Activated T-helper 1 cell treated with anti-CD3 and anti-CD28 coated beads, Interleukin-12 subunit alpha, Interleukin-12 subunit beta, Interleukin-2, Interleukin-4 antibody, amounts not matched to agents 30 ng/mL and 10 ng/mL and 1 ng/mL, durations not matched to agents 14 hours and 24 hours and 36 hours (primary cell): ENCODE measurements at regions not wholly inside any gene's neighbourhood (a gene's known extent, or its start where the extent isn't known, plus 50 kb on each side); places are given as distances from the start of the nearest gene placed in this dataset.
"Not testable (repeated sequence)": the region's sequence is repeated elsewhere in the genome, so short reads cannot be mapped to it uniquely, and the experiment has no call there.

Experiments used
- DNase-seq: peaks from one replicate; pipeline ENCODE4 v3.0.0; 2021; ENCODE audit warnings: low spot score
- H3K27ac Mint-ChIP-seq: one replicate; pipeline ENCODE4 v1.8.0; 2021; ENCODE audit warnings: mild to moderate bottlenecking, mixed read lengths
- H3K27me3 Mint-ChIP-seq: one replicate; pipeline ENCODE4 v1.8.0; 2022; ENCODE audit warnings: mild to moderate bottlenecking, moderate library complexity, mixed read lengths; ENCODE audit not compliant: insufficient read depth
- H3K36me3 Mint-ChIP-seq: one replicate; pipeline ENCODE4 v1.8.0; 2021; ENCODE audit warnings: low read depth, mixed read lengths
- H3K4me1 Mint-ChIP-seq: one replicate; pipeline ENCODE4 v1.8.0; 2021; ENCODE audit warnings: low read depth, mixed read lengths
- H3K4me3 Mint-ChIP-seq: one replicate; pipeline ENCODE4 v1.8.0; 2021; ENCODE audit warnings: mild to moderate bottlenecking, moderate library complexity, mixed read lengths
- H3K9me3 Mint-ChIP-seq: one replicate; pipeline ENCODE4 v1.8.0; 2021; ENCODE audit warnings: mixed read lengths
- intact Hi-C: fragments of 100-400 bp; cut with micrococcal nuclease; formaldehyde crosslinking; loops from one replicate; pipeline ENCODE4 v1.15.1; 2024

- no peaks in the 10 kb centered on the region for H3K9me3 Mint-ChIP-seq
- no peak for DNase-seq
- peak overlapping the region; percentile 67 for H3K27ac Mint-ChIP-seq
- intact Hi-C loops, result loop anchor here (2.0 kb wide), 1 partner anchor 43 kb away; no protein-coding TSS in a partner anchor
- peaks cover 32% of the 10 kb centered on the region for H3K4me1 Mint-ChIP-seq
- peaks cover 4% of the 10 kb centered on the region for H3K27me3 Mint-ChIP-seq
- H3K4me3 Mint-ChIP-seq, result peak overlapping the region; percentile 84
- H3K36me3 Mint-ChIP-seq, result peaks cover 5% of the 10 kb centered on the region
Observed at GRCh38 chr22:25405841-25406509, 158.5 kb upstream of the GRK3 start.

- Mint-ChIP-seq H3K9me3 (no peaks in the 10 kb centered on the region), H3K4me1 (peaks cover 32% of the 10 kb centered on the region), H3K4me3 (peak overlapping the region; percentile 84), H3K36me3 (peaks cover 5% of the 10 kb centered on the region), H3K27ac (no peak overlapping the region), H3K27me3 (peaks cover 4% of the 10 kb centered on the region)
- DNase-seq, result no peak
- intact Hi-C loops, result no loop called here
Observed at GRCh38 chr22:25406510-25407210, 157.8 kb upstream of the GRK3 start.

- peak overlapping the region; percentile 84 for H3K4me3 Mint-ChIP-seq
- H3K9me3 Mint-ChIP-seq, result no peaks in the 10 kb centered on the region
- peaks cover 4% of the 10 kb centered on the region for H3K27me3 Mint-ChIP-seq
- peak overlapping the region; percentile 40 for H3K27ac Mint-ChIP-seq
- intact Hi-C loops, result no loop called here
- no peak for DNase-seq
- H3K36me3 Mint-ChIP-seq, result peaks cover 5% of the 10 kb centered on the region
- H3K4me1 Mint-ChIP-seq, result peaks cover 27% of the 10 kb centered on the region
Observed at GRCh38 chr22:25407226-25407858, 157.1 kb upstream of the GRK3 start.

- intact Hi-C loops, result no loop called here
- H3K27me3 Mint-ChIP-seq, result peaks cover 4% of the 10 kb centered on the region
- no peaks in the 10 kb centered on the region for H3K9me3 Mint-ChIP-seq
- no peak for DNase-seq
- no peak overlapping the region for H3K27ac Mint-ChIP-seq
- H3K36me3 Mint-ChIP-seq, result peaks cover 5% of the 10 kb centered on the region
- H3K4me1 Mint-ChIP-seq, result peaks cover 22% of the 10 kb centered on the region
- peak overlapping the region; percentile 84 for H3K4me3 Mint-ChIP-seq
Observed at GRCh38 chr22:25407859-25408229, 156.6 kb upstream of the GRK3 start.

- no peak for DNase-seq
- peaks cover 5% of the 10 kb centered on the region for H3K36me3 Mint-ChIP-seq
- intact Hi-C loops, result no loop called here
- peaks cover 8% of the 10 kb centered on the region for H3K4me1 Mint-ChIP-seq
- no peaks in the 10 kb centered on the region for H3K9me3 Mint-ChIP-seq
- H3K27me3 Mint-ChIP-seq, result peaks cover 7% of the 10 kb centered on the region
- no peak overlapping the region for H3K27ac Mint-ChIP-seq
- H3K4me3 Mint-ChIP-seq, result no peak overlapping the region
Observed at GRCh38 chr22:25409240-25409639, 155.2 kb upstream of the GRK3 start.

GRCh38 chr22:25410849-25411248 is 153.6 kb upstream of the GRK3 start:
- Mint-ChIP-seq H3K4me3 (peak overlapping the region; percentile 58), H3K27me3 (peaks cover 16% of the 10 kb centered on the region), H3K9me3 (no peaks in the 10 kb centered on the region), H3K4me1 (peaks cover 6% of the 10 kb centered on the region), H3K36me3 (peaks cover 5% of the 10 kb centered on the region), H3K27ac (peak overlapping the region; percentile 68)
- intact Hi-C loops, result no loop called here
- no peak for DNase-seq

- H3K4me3 Mint-ChIP-seq, result no peak overlapping the region
- peaks cover 27% of the 10 kb centered on the region for H3K27me3 Mint-ChIP-seq
- intact Hi-C loops, result no loop called here
- H3K4me1 Mint-ChIP-seq, result no peaks in the 10 kb centered on the region
- H3K9me3 Mint-ChIP-seq, result no peaks in the 10 kb centered on the region
- no peak overlapping the region for H3K27ac Mint-ChIP-seq
- no peak for DNase-seq
- H3K36me3 Mint-ChIP-seq, result no peaks in the 10 kb centered on the region
Observed at GRCh38 chr22:25413620-25414019, 150.9 kb upstream of the GRK3 start.

GRCh38 chr22:25415731-25416130 is 148.7 kb upstream of the GRK3 start:
- H3K4me3 Mint-ChIP-seq, H3K27ac Mint-ChIP-seq, H3K36me3 Mint-ChIP-seq, H3K9me3 Mint-ChIP-seq, intact Hi-C loops, DNase-seq: not testable (repeated sequence)
- Mint-ChIP-seq H3K4me1 (peaks cover 18% of the 10 kb centered on the region), H3K27me3 (peaks cover 45% of the 10 kb centered on the region)

GRCh38 chr22:25417826-25418225 is 146.6 kb upstream of the GRK3 start:
- H3K9me3 Mint-ChIP-seq, H3K4me3 Mint-ChIP-seq, DNase-seq, H3K36me3 Mint-ChIP-seq, intact Hi-C loops, H3K27ac Mint-ChIP-seq: not testable (repeated sequence)
- Mint-ChIP-seq H3K27me3 (peaks cover 59% of the 10 kb centered on the region), H3K4me1 (peaks cover 23% of the 10 kb centered on the region)

GRCh38 chr22:25419247-25420113 is 145.0 kb upstream of the GRK3 start:
- intact Hi-C loops, result no loop called here
- H3K9me3 Mint-ChIP-seq, result no peaks in the 10 kb centered on the region
- H3K27me3 Mint-ChIP-seq, result peaks cover 70% of the 10 kb centered on the region
- H3K4me3 Mint-ChIP-seq, result peak overlapping the region; percentile 50
- H3K4me1 Mint-ChIP-seq, result peaks cover 23% of the 10 kb centered on the region
- no peak overlapping the region for H3K27ac Mint-ChIP-seq
- H3K36me3 Mint-ChIP-seq, result peaks cover 7% of the 10 kb centered on the region
- DNase-seq, result no peak

GRCh38 chr22:25420114-25420441 is 144.4 kb upstream of the GRK3 start:
- intact Hi-C loops, H3K9me3 Mint-ChIP-seq, H3K36me3 Mint-ChIP-seq, DNase-seq, H3K27ac Mint-ChIP-seq: not testable (repeated sequence)
- peaks cover 23% of the 10 kb centered on the region for H3K4me1 Mint-ChIP-seq
- H3K4me3 Mint-ChIP-seq, result peak overlapping the region; percentile 50
- peaks cover 72% of the 10 kb centered on the region for H3K27me3 Mint-ChIP-seq

GRCh38 chr22:25420471-25420924 is 144.0 kb upstream of the GRK3 start:
- Mint-ChIP-seq H3K4me3 (no peak overlapping the region), H3K27me3 (peaks cover 70% of the 10 kb centered on the region), H3K36me3 (peaks cover 7% of the 10 kb centered on the region), H3K9me3 (no peaks in the 10 kb centered on the region), H3K4me1 (peaks cover 23% of the 10 kb centered on the region), H3K27ac (no peak overlapping the region)
- no peak for DNase-seq
- intact Hi-C loops, result no loop called here
